GM21360 (cell line): ENCODE measurements at regions not wholly inside any gene's neighbourhood (a gene's known extent, or its start where the extent isn't known, plus 50 kb on each side); places are given as distances from the start of the nearest gene placed in this dataset.
"Not testable (repeated sequence)": the region's sequence is repeated elsewhere in the genome, so short reads cannot be mapped to it uniquely, and the experiment has no call there.

Source experiments
- ATAC-seq: cut with Tn5 transposase; IDR thresholded peaks from one replicate; pipeline ENCODE4 v1.9.1; 2021; ENCODE audit warnings: mild to moderate bottlenecking, moderate library complexity; ENCODE audit not compliant: unreplicated experiment

GRCh38 chr7:19958309-19958896 lies 185.0 kb upstream of the TMEM196 start:
- ATAC-seq: no peak

DNA sequence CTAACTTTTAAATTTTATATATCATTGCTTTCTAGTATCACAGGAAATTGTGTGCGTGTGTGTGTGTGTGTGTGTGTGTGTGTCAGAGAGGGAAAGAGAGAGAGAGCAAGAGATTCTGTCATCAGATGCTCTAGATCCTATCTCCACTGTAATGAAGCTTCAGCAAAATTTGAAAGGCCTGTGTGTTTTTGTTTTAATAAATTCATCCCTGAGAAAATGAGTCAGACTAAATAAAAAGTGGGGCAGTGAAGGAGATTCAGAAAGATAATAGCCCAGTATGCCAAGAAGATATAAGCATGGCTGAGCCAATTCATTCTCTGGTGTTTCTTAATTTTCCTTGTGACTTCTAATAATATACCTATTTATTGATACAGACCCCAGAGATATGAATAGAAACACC lies 184.2 kb upstream of the TMEM196 start:
- ATAC-seq: no peak

- ATAC-seq: not testable (repeated sequence)
These were observed 180.7 kb upstream of the TMEM196 start for GRCh38 chr7:19954166-19954565.

DNA sequence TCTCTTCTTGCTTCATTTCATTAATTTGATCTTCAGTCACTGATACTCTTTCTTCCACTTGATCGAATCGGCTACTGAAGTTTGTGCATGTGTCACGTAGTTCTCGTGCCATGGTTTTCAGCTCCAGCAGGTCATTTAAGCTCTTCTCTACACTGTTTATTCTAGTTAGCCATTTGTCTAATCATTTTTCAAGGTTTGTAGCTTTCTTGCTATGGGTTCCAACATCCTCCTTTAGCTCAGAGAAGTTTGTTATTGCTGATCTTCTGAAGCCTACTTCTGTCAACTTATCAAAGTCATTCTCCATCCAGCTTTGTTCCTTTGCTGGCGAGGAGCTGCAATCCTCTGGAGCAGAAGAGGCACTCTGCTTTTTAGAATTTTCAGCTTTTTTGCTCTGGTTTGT lies 180.0 kb upstream of the TMEM196 start:
- ATAC-seq: not testable (repeated sequence)

DNA sequence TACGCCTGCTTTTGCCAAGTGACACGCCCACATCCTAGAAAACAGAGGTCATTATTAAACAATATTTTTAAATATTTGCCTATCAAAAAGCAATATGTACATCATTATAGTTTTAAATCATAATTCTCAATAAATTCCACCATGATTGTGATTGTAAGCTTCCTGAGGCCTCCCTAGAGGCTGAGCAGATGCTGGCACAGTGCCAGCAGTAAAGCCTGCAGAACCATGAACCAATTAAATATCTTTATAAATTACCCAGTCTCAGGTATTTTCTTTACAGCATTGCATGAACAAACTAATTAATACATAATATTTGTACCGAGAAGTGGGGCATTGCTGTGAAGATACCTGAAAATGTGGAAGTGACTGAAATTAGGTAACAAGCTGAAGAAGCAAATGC lies 174.7 kb upstream of the TMEM196 start:
- ATAC-seq: no peak

- ATAC-seq: no peak
These were observed 171.1 kb upstream of the TMEM196 start for GRCh38 chr7:19944363-19945120.

GRCh38 chr7:19939746-19940145 lies 166.3 kb upstream of the TMEM196 start:
- ATAC-seq: no peak

- ATAC-seq: no peak
These were observed 159.3 kb upstream of the TMEM196 start for GRCh38 chr7:19932549-19933249.

DNA sequence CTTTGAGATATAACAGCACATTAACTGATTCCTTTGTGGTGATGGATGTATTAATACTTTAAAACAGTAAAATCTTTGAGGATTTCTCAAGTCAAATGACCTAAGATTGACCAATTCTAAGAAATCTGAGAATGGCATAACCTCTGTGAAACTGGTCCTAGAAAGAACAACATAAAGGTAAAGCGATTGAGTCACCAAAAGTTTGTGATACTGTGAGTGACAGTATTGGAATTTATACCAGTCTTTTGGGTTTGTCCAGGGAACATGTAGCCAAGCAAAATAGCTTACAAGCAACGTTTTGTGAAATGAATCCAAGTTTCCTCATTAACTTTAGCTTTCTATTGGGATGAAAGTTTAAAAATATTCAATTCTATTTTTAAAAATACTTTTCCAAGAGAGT lies 157.4 kb upstream of the TMEM196 start:
- no peak for ATAC-seq

DNA sequence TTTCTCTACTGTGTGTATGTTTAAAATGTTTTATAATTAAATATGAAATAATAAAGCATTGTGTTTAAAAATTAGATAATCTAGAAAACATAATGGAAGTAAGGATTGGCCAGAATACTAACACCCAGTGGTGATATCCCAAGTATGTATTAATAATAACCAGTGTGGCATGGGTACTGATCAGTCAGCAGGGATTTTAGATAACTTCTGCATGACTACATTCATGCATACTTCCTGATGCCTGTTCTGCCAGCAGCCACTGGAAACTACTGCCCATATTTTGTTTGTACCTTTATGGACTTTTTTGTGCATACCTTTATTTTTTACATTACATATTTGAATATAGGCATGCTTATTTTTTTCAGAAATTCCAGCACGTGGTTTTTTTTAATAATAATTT lies 156.6 kb upstream of the TMEM196 start:
- no peak for ATAC-seq

DNA sequence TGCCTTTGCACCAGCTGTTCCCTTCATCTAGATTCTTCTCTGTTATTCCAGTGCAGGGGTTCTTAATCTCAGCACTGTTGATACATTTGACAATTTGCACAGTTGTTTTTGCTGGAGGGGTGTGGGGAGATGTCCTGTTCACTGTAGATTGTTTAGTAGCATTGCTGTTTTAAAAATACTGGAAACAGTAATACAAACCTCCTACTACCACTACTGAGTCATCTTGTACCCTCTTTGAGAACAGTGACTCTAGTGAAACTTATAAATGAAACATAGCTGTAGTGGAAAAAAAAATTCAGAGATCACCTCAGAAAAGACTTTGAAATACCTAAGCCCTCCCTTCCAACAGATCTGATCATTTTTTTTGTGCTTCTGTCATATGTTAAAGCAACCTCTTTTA lies 154.8 kb upstream of the TMEM196 start:
- peak; percentile 99 for ATAC-seq

DNA sequence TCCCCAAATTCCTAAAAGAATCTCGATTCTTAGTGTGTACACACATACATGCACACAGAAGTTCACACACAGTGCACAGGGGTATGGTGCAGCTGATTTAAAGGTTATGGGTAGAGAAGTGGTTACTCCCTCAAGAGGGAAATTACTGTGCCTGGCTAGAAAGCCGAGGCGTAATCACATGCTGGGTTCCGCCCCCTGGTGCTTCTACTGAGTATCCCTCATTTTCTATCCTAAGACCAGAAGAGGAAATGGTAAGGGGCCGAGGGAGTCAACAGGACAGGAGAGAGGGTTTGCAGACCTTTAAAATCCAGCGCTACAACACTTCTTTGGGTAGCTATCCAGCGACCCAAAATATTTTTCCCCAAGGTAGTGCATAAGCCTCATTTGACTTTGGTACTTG lies 147.3 kb upstream of the TMEM196 start:
- no peak for ATAC-seq

DNA sequence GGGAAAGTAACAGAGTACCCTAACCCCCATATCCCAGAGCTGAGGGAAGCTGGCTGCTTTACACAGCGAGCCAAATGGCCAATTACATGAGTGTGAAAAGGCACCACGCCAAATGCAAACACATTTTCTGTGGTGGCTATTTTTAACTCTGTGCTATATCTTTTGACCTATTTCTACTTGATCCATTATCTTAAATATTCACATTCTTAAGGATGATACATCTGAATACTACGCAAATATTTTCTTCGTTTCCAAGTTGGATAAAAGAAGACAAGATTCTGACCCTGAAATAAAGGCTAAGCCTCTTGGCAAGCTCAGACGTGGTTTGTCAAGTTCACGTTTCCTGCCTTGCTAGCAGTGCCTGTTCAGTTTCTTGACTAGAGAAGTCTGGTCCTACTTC lies 146.7 kb upstream of the TMEM196 start:
- ATAC-seq: no peak

GRCh38 chr7:19919261-19920095 lies 146.1 kb upstream of the TMEM196 start:
- no peak for ATAC-seq

GRCh38 chr7:19916046-19916445 lies 142.6 kb upstream of the TMEM196 start:
- no peak for ATAC-seq

- no peak for ATAC-seq
These were observed 142.2 kb upstream of the TMEM196 start for GRCh38 chr7:19915596-19915995.

- ATAC-seq: no peak
These were observed 141.4 kb upstream of the TMEM196 start for GRCh38 chr7:19914866-19915265.

DNA sequence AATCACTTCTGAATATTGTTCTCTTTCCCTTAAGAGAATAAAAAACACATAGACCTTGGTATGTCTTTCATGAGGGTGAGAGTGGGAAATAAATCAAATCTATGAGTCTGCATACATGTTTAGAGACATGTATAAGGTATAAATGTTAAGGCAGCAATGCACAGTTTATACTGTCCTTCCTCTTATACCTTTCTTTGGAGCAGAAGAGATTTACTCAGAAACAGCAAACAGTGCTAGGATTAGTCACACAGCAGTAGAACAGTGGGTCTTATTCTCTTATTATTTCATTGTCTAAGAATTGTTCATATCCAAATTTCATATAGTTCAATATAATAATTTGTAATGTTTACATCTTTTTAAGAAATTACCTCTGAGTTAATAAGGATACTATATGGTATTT lies 126.7 kb upstream of the TMEM196 start:
- ATAC-seq: no peak

GRCh38 chr7:19899529-19899928 lies 126.1 kb upstream of the TMEM196 start:
- no peak for ATAC-seq

GRCh38 chr7:19882893-19883292 lies 109.5 kb upstream of the TMEM196 start:
- not testable (repeated sequence) for ATAC-seq

GRCh38 chr7:19872094-19872493 lies 98.7 kb upstream of the TMEM196 start:
- ATAC-seq: no peak
